Transverse colon (tissue), 4 donors: ENCODE measurements at regions not wholly inside any gene's neighbourhood (a gene's known extent, or its start where the extent isn't known, plus 50 kb on each side); places are given as distances from the start of the nearest gene placed in this dataset.

Experiments
- CTCF ChIP-seq, 5 experiments: fragments of 200-600 bp in 3 of 5; fragments of 450-650 bp in 2 of 5; sonication (generic) in 3 of 5; IDR thresholded peaks; 1 replicate in 2 of 5; 2 replicates in 3 of 5; pipeline ENCODE4 v1.5.1; 2016 to 2017; ENCODE audit warnings: antibody characterized with exemption in 5 of 5, inconsistent platforms in 3 of 5, mild to moderate bottlenecking in 2 of 5, moderate library complexity in 1 of 5
- EP300 ChIP-seq: sonication (generic); formaldehyde crosslinking; IDR thresholded peaks from one replicate; pipeline ENCODE4 v1.6.1; 2017; ENCODE audit warnings: antibody characterized with exemption, low read depth
- POLR2A ChIP-seq: fragments of 450-650 bp; IDR thresholded peaks from one replicate; pipeline ENCODE4 v1.6.1; 2016; ENCODE audit warnings: antibody characterized with exemption, mild to moderate bottlenecking, moderate library complexity
- POLR2AphosphoS5 ChIP-seq, 3 donors: sonication (generic); formaldehyde crosslinking; IDR thresholded peaks; one replicate each; pipeline ENCODE4 v1.6.1; 2016; ENCODE audit warnings: antibody characterized with exemption in 3 of 3

GRCh38 chr2:180573951-180574350, 406.5 kb upstream of the UBE2E3 start:
- TF ChIP-seq POLR2A (no peak), POLR2AphosphoS5 (IDR thresholded peaks at IDR 0.05) (no peak), CTCF (IDR thresholded peaks at IDR 0.05) (no peak), EP300 (no peak)
